C4-2B (cell line): ENCODE measurements at regions not wholly inside any gene's neighbourhood (a gene's known extent, or its start where the extent isn't known, plus 50 kb on each side); places are given as distances from the start of the nearest gene placed in this dataset.

Experiments
- CTCF ChIP-seq: fragments of 450-650 bp; conservative IDR thresholded peaks from 2 replicates; pipeline ENCODE4 v1.5.1; 2017; ENCODE audit warnings: mild to moderate bottlenecking
- ZFX ChIP-seq: fragments of 450-650 bp; IDR thresholded peaks from 2 replicates; pipeline ENCODE4 v1.6.1; 2017

GRCh38 chr9:107065549-107065948 lies 202.6 kb downstream of the ZNF462 start:
- TF ChIP-seq CTCF, result no peak
- TF ChIP-seq ZFX, result no peak
